Calu3 (cell line): ENCODE measurements at regions not wholly inside any gene's neighbourhood (a gene's known extent, or its start where the extent isn't known, plus 50 kb on each side); places are given as distances from the start of the nearest gene placed in this dataset.

Source experiments
- BruUV-seq: library from RNA; stranded (reverse); fragments of 400-500 nt; replicated peaks from 2 replicates; lab custom pipeline; 2021; lab: Mats Ljungman, UMichigan
- CTCF ChIA-PET: fragments of 300-600 bp; sonication (Branson Sonifier 250); formaldehyde crosslinking; loops from one replicate; lab custom pipeline; 2022; ENCODE audit warnings: antibody characterized with exemption; lab: Charles Lee
- DNase-seq: peaks from one replicate; pipeline ENCODE4 v3.0.0; 2022
- H3K27ac Mint-ChIP-seq: one replicate; pipeline ENCODE4 v1.8.0; 2022; ENCODE audit warnings: mixed read lengths; ENCODE audit not compliant: unreplicated experiment
- H3K27me3 Mint-ChIP-seq: one replicate; pipeline ENCODE4 v1.8.0; 2022; ENCODE audit warnings: mixed read lengths; ENCODE audit not compliant: unreplicated experiment
- H3K36me3 Mint-ChIP-seq: one replicate; pipeline ENCODE4 v1.8.0; 2022; ENCODE audit warnings: mild to moderate bottlenecking, moderate library complexity, mixed read lengths; ENCODE audit not compliant: insufficient read depth, unreplicated experiment
- H3K4me1 Mint-ChIP-seq: one replicate; pipeline ENCODE4 v1.8.0; 2022; ENCODE audit warnings: mild to moderate bottlenecking, low read depth, mixed read lengths; ENCODE audit not compliant: unreplicated experiment
- H3K4me3 Mint-ChIP-seq: one replicate; pipeline ENCODE4 v1.8.0; 2022; ENCODE audit warnings: mild to moderate bottlenecking, low read depth, moderate library complexity, mixed read lengths; ENCODE audit not compliant: unreplicated experiment
- H3K9me3 Mint-ChIP-seq: one replicate; pipeline ENCODE4 v1.8.0; 2022; ENCODE audit warnings: low read depth, mixed read lengths; ENCODE audit not compliant: unreplicated experiment
- intact Hi-C: fragments of 100-400 bp; cut with micrococcal nuclease; formaldehyde crosslinking; loops from one replicate; pipeline ENCODE4 v1.10.0; 2022; ENCODE audit not compliant: unreplicated experiment
- TF ChIP-seq, protein P1 (sequence below): fragments of 200-600 bp; IDR thresholded peaks from one replicate; pipeline ENCODE4 v1.8.0; 2022; ENCODE audit warnings: antibody characterized with exemption; ENCODE audit not compliant: unreplicated experiment

- intact Hi-C loops: no loop called here
- Mint-ChIP-seq H3K36me3 (no peaks in the 10 kb centered on the region), H3K27me3 (peaks cover 97% of the 10 kb centered on the region), H3K27ac (no peak overlapping the region), H3K4me1 (no peaks in the 10 kb centered on the region), H3K9me3 (no peaks in the 10 kb centered on the region), H3K4me3 (no peak overlapping the region)
- DNase-seq: no peak
- CTCF ChIA-PET: no interaction called here
- no TSS peak for BruUV-seq
- TF ChIP-seq, protein P1, sequence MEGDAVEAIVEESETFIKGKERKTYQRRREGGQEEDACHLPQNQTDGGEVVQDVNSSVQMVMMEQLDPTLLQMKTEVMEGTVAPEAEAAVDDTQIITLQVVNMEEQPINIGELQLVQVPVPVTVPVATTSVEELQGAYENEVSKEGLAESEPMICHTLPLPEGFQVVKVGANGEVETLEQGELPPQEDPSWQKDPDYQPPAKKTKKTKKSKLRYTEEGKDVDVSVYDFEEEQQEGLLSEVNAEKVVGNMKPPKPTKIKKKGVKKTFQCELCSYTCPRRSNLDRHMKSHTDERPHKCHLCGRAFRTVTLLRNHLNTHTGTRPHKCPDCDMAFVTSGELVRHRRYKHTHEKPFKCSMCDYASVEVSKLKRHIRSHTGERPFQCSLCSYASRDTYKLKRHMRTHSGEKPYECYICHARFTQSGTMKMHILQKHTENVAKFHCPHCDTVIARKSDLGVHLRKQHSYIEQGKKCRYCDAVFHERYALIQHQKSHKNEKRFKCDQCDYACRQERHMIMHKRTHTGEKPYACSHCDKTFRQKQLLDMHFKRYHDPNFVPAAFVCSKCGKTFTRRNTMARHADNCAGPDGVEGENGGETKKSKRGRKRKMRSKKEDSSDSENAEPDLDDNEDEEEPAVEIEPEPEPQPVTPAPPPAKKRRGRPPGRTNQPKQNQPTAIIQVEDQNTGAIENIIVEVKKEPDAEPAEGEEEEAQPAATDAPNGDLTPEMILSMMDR: no peak
Measured at GRCh38 chr14:104462651-104463630, 116.6 kb upstream of the C14orf180 start.

- Mint-ChIP-seq H3K36me3 (no peaks in the 10 kb centered on the region), H3K27ac (no peak overlapping the region), H3K9me3 (no peaks in the 10 kb centered on the region), H3K4me1 (no peaks in the 10 kb centered on the region), H3K4me3 (no peak overlapping the region), H3K27me3 (peaks cover 97% of the 10 kb centered on the region)
- CTCF ChIA-PET: no interaction called here
- TF ChIP-seq, protein P1: no peak
- intact Hi-C loops: no loop called here
- BruUV-seq: no TSS peak
- no peak for DNase-seq
Measured at GRCh38 chr14:104464907-104465306, 114.7 kb upstream of the C14orf180 start.

GRCh38 chr14:104465482-104466390, 113.8 kb upstream of the C14orf180 start:
- Mint-ChIP-seq H3K9me3 (no peaks in the 10 kb centered on the region), H3K27ac (no peak overlapping the region), H3K36me3 (no peaks in the 10 kb centered on the region), H3K4me3 (no peak overlapping the region), H3K4me1 (no peaks in the 10 kb centered on the region), H3K27me3 (peaks cover 95% of the 10 kb centered on the region)
- CTCF ChIA-PET: no interaction called here
- TF ChIP-seq, protein P1: no peak
- intact Hi-C loops: no loop called here
- BruUV-seq: no TSS peak
- DNase-seq: no peak

DNA sequence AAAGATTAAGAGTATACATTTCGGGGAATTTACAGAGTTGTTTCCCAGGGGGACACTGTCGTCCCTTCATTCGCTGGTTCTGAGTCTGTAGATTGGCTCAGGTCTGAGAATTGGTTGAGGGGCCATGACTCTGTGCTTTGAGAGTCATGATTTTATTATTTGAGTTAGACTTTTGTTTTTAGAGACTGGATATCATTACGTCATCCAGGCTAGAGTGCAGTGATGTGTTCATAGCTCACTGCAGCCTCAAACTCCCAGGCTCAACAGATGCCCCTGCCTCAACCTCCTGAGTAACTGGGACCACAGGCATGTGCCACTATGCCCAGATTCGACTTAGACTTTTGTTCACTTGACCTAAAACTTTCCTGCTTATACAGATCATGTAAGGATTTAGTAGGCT, 112.3 kb upstream of the C14orf180 start:
- Mint-ChIP-seq H3K36me3 (no peaks in the 10 kb centered on the region), H3K4me1 (no peaks in the 10 kb centered on the region)
- BruUV-seq: no TSS peak

More for the DNA sequence above, 112.3 kb upstream of the C14orf180 start:
- Mint-ChIP-seq H3K27ac (no peak overlapping the region), H3K4me3 (no peak overlapping the region), H3K27me3 (peaks cover 98% of the 10 kb centered on the region), H3K9me3 (no peaks in the 10 kb centered on the region)
- CTCF ChIA-PET: no interaction called here
- intact Hi-C loops: no loop called here
- TF ChIP-seq, protein P1: no peak
- no peak for DNase-seq
